DND-41 (cell line): ENCODE measurements at regions not wholly inside any gene's neighbourhood (a gene's known extent, or its start where the extent isn't known, plus 50 kb on each side); places are given as distances from the start of the nearest gene placed in this dataset.

ENCODE experiments used
- ATAC-seq: fragments of 200-7000 bp; cut with Tn5 transposase; 3 replicates; pipeline ENCODE4 v1.9.1; 2021; ENCODE audit warnings: low read depth; ENCODE audit not compliant: insufficient read depth
- DNase-seq: peaks from one replicate; pipeline ENCODE4 v3.0.0-alpha.2; 2020
- H2AFZ ChIP-seq: 2 replicates; pipeline ENCODE4 v1.6.0; 2012; ENCODE audit warnings: low read depth, low read length
- H3K27ac ChIP-seq: 2 replicates; pipeline ENCODE4 v1.5.1; 2012; ENCODE audit warnings: low read length, inconsistent platforms
- H3K27me3 ChIP-seq: fragments of 200-600 bp; sonication (generic); 2 replicates; pipeline ENCODE4 v1.6.0; 2012; ENCODE audit warnings: low read length, mild to moderate bottlenecking, inconsistent platforms; ENCODE audit not compliant: insufficient read depth, poor library complexity
- H3K36me3 ChIP-seq: 2 replicates; pipeline ENCODE4 v1.5.1; 2012; ENCODE audit warnings: low read length, inconsistent platforms; ENCODE audit not compliant: insufficient read depth
- H3K4me1 ChIP-seq: 2 replicates; pipeline ENCODE4 v1.5.1; 2012; ENCODE audit warnings: mild to moderate bottlenecking, low read length; ENCODE audit not compliant: insufficient read depth
- H3K4me2 ChIP-seq: 2 replicates; pipeline ENCODE4 v1.6.0; 2012; ENCODE audit warnings: mild to moderate bottlenecking, moderate library complexity, low read length, inconsistent platforms; ENCODE audit not compliant: insufficient read depth
- H3K4me3 ChIP-seq, 2 experiments: fragments of 200-600 bp in 1 of 2; shearing (Covaris generic) in 1 of 2; 2 replicates each; pipeline ENCODE4 v1.5.1; 2012 to 2016; ENCODE audit warnings: inconsistent platforms in 2 of 2, low read length in 2 of 2, mild to moderate bottlenecking in 2 of 2, low read depth in 1 of 2, moderate library complexity in 1 of 2
- H3K79me2 ChIP-seq: 2 replicates; pipeline ENCODE4 v1.6.0; 2012; ENCODE audit warnings: low read length, inconsistent platforms; ENCODE audit not compliant: insufficient read depth
- H3K9ac ChIP-seq: 2 replicates; pipeline ENCODE4 v1.6.0; 2012; ENCODE audit warnings: low read depth, mild to moderate bottlenecking, inconsistent platforms, low read length, moderate library complexity
- H3K9me3 ChIP-seq: 2 replicates; pipeline ENCODE4 v1.5.1; 2012; ENCODE audit warnings: low read length, moderate library complexity, mild to moderate bottlenecking, inconsistent platforms; ENCODE audit not compliant: insufficient read depth, severe bottlenecking
- H4K20me1 ChIP-seq: 2 replicates; pipeline ENCODE4 v1.6.0; 2012; ENCODE audit warnings: low read length; ENCODE audit not compliant: insufficient read depth
- EZH2 ChIP-seq: IDR thresholded peaks from 3 replicates; pipeline ENCODE4 v1.6.1; 2012; ENCODE audit warnings: borderline replicate concordance, low read depth, mild to moderate bottlenecking, moderate library complexity, low read length, inconsistent platforms; ENCODE audit not compliant: severe bottlenecking
- TF ChIP-seq, protein P1 (sequence below): IDR thresholded peaks from 2 replicates; pipeline ENCODE4 v1.5.1; 2012; ENCODE audit warnings: borderline replicate concordance, low read length, moderate library complexity, mild to moderate bottlenecking; ENCODE audit not compliant: poor library complexity, severe bottlenecking; ENCODE audit errors: extremely low read depth

DNA sequence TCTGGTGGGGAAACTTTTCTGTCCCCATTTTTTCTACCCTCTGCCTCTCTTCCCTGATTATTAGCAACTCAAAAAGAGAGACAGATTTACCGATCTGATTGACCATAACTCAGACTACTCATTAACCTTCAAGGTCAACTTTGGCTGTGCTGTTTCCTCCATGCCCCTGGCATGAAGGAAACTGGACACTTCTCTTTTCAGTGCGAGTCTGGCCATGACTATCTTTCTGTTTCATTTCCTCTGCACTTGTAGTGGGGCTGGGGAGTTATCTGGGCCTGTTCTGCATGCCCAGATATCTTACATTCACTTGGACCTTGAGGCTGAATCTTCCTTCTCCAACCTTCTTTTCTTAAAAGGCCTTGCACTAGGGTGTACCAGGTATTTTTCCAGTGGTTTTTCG, 76.9 kb upstream of the SLCO2A1 start:
- Histone ChIP-seq H3K36me3 (no peaks in the 10 kb centered on the region), H2AFZ (no peak overlapping the region), H3K79me2 (no peaks in the 10 kb centered on the region), H3K27ac (no peak overlapping the region), H3K9ac (no peak overlapping the region), H4K20me1 (no peaks in the 10 kb centered on the region), H3K4me3 (no peak overlapping the region), H3K4me2 (no peak overlapping the region), H3K27me3 (no peaks in the 10 kb centered on the region), H3K4me1 (no peaks in the 10 kb centered on the region), H3K9me3 (peaks cover 6% of the 10 kb centered on the region)
- TF ChIP-seq, protein P1, sequence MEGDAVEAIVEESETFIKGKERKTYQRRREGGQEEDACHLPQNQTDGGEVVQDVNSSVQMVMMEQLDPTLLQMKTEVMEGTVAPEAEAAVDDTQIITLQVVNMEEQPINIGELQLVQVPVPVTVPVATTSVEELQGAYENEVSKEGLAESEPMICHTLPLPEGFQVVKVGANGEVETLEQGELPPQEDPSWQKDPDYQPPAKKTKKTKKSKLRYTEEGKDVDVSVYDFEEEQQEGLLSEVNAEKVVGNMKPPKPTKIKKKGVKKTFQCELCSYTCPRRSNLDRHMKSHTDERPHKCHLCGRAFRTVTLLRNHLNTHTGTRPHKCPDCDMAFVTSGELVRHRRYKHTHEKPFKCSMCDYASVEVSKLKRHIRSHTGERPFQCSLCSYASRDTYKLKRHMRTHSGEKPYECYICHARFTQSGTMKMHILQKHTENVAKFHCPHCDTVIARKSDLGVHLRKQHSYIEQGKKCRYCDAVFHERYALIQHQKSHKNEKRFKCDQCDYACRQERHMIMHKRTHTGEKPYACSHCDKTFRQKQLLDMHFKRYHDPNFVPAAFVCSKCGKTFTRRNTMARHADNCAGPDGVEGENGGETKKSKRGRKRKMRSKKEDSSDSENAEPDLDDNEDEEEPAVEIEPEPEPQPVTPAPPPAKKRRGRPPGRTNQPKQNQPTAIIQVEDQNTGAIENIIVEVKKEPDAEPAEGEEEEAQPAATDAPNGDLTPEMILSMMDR = no peak
- TF ChIP-seq EZH2 = no peak
- no peak for ATAC-seq
- DNase-seq = no peak

- no peaks in the 10 kb centered on the region for H3K27me3 ChIP-seq
- no peak overlapping the region for H3K4me3 ChIP-seq
- DNase-seq (no peak), ATAC-seq (no peak)
- H3K9me3 ChIP-seq = peaks cover 6% of the 10 kb centered on the region
- H3K27ac ChIP-seq = no peak overlapping the region
- no peaks in the 10 kb centered on the region for H4K20me1 ChIP-seq
- no peak overlapping the region for H3K4me2 ChIP-seq
- H3K36me3 ChIP-seq = no peaks in the 10 kb centered on the region
- H3K79me2 ChIP-seq = no peaks in the 10 kb centered on the region
- no peak overlapping the region for H3K9ac ChIP-seq
- H3K4me1 ChIP-seq = no peaks in the 10 kb centered on the region
- TF ChIP-seq EZH2 = no peak
- TF ChIP-seq, protein P1 = no peak
- no peak overlapping the region for H2AFZ ChIP-seq
Observed at GRCh38 chr3:134105876-134106556, 76.3 kb upstream of the SLCO2A1 start.

GRCh38 chr3:134104031-134104430, 74.3 kb upstream of the SLCO2A1 start:
- Histone ChIP-seq H2AFZ (no peak overlapping the region), H3K9ac (no peak overlapping the region), H3K4me1 (no peaks in the 10 kb centered on the region), H3K4me2 (no peak overlapping the region), H3K27me3 (no peaks in the 10 kb centered on the region), H3K4me3 (no peak overlapping the region), H4K20me1 (no peaks in the 10 kb centered on the region), H3K27ac (no peak overlapping the region), H3K9me3 (peaks cover 6% of the 10 kb centered on the region), H3K79me2 (no peaks in the 10 kb centered on the region), H3K36me3 (no peaks in the 10 kb centered on the region)
- TF ChIP-seq, protein P1 = no peak
- no peak for TF ChIP-seq EZH2
- DNase-seq (no peak), ATAC-seq (no peak)
